Activated T-cell treated with anti-CD3 and anti-CD28 coated beads for 48 hours (primary cell): ENCODE measurements at regions not wholly inside any gene's neighbourhood (a gene's known extent, or its start where the extent isn't known, plus 50 kb on each side); places are given as distances from the start of the nearest gene placed in this dataset.
A peak's percentile ranks its signal among the peaks of the same experiment; 100 is the strongest.
"Not testable (repeated sequence)": the region's sequence is repeated elsewhere in the genome, so short reads cannot be mapped to it uniquely, and the experiment has no call there.

Experiments used
- DNase-seq: peaks from one replicate; pipeline ENCODE4 v3.0.0-alpha.2; 2020; ENCODE audit warnings: low read depth

DNA sequence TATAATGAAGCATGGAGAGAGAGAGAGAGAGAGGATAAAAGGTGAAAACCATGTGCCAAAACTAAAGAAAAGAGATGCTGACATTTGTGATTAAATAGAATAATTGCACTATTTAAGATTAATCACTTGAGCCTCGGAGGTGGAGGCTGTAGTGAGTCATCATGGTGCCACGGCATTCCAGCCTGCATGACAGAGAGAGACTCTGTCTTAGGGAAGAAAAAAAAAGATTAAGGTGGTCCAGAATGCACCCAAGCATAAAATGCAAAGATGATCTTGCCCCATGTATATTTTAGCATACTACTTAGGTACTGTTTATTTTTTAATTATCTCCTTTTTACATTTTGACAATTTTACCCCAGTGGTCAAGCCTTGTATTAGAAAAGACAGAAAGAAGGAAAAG is 742.5 kb downstream of the SPATA31A1 start:
- DNase-seq, result not testable (repeated sequence)

DNA sequence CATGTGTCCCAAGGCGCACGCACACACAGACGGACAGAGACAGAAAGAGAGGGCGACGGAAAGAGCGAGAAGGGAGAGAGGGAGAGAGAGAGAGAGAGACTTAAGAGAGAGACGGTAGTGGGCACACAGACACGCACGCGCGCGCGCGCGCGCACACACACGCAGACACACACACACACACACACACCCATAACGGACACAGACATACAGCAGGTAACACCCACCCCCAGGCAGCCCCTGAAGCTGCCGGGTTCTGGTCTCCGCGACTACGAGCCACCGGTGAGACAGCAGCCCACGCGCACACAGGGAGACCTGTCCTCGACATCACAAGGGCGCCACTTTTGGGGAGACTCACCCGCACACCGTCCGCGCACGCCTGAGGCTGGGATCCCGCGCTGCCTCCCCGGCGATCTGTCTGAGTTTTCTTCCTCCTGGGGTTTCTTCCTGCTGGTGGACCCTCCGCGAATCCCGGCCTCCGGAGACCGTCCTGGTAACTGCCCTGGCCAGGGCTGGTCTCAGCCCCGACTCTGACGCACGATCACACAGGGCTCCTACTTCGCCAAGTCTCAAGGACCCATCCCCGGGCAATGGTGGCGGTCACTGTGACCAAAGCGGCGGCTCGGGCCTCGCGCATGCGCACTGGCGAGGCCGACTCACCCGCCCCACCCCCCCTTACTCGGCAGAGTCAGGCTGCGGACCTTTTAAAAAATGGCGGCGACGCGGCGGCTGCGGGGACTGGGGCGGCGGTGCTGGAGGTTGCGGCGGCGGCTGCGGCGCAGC is 750.7 kb downstream of the SPATA31A1 start:
- peak; percentile 10 for DNase-seq

DNA sequence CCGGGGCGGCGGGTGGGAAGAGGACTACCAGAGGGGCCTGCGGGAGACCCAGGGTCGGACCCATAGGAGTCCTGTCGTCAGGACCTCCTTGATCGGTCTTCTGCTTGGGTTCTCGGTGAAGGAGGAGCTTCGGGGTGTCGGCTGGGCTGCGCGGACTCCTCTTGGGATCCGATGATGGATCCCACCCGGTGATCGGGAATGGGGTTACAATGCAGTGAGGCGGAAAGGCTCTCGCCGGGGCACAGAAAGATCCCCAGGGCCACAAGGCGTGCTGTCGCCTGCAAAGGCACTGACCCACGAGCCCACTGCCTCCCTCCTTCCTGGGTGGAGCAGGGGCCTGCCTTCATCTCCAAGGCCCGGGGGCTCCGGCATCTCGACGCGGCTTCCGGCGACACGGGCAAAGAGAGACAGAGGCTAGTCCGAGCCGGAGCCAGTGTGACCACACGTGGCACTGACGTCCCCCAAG is 751.3 kb downstream of the SPATA31A1 start:
- not testable (repeated sequence) for DNase-seq

DNA sequence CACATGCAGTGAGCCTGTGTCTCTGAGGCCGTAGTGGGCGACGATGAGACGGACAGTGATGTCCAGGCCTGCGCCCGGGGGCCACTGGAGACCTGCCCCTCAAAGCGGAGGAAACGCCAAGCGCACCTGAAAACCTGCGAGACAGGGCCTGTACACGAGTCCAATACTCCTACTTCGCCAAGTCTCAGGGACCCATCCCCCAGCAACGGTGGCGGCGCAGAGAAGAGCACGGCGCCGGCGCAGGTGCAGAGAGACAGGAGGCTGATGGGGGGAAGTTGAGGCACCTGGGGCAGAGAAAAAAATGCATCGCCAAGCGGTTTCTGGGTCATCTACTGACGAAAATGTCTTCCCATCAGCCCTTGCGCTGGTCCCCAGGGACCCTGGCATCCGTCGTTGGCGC is 751.8 kb downstream of the SPATA31A1 start:
- DNase-seq, result not testable (repeated sequence)

DNA sequence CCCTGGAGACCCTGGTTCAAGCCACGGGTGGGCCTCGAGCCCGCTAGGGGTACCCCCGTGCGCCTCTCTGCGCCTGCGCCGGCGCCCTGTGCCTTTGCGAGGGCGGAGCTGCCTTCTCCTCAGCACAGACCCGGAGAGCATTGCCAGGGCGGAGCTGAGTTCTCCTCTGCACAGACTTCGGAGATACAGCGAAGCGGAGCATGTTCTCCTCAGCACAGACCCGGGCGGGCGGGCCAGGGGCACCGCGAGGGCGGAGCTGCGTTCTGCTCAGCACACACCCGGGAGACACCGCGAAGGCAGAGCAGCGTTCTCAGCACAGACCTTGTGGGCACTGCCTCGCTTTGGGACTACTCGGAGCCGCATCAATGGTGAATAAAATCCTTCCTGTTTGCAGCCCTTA is 753.0 kb downstream of the SPATA31A1 start:
- not testable (repeated sequence) for DNase-seq

DNA sequence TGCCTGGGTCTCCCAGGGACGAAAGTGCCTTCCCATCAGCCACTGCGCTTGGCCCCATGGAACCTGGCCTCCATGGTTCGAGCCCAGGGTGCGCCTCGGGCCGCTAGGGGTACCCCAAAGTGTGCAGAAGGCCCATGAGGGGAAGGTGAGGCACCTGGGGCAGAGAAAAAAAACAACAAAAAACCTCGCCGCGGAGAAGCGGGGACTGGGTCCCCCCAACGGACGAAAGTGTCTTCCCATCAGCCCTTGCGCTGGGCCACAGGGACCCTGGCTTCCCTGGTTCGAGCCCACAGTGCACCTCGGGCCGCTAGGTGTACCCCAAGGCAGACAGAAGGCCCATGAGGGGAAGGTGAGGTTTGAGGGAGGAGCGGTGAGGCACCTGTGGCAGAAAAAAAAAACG is 755.3 kb downstream of the SPATA31A1 start:
- DNase-seq, result not testable (repeated sequence)

DNA sequence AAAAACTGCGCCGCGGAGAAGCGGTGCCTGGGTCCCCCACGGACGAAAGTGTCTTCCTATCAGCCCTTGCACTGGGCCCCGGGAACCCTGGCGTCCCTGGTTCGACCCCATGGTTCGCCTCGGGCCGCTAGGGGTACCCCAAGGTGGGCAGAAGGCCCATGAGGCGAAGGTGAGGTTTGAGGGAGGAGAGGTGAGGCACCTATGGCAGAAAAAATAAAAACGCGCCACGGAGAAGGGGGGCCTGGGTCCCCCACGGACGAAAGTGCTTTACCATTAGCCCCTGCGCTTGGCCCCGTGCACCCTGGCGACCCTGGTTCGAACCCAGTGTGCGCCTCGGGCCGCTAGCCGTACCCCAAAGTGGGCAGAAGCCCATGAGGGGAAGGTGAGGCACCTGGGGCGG is 756.1 kb downstream of the SPATA31A1 start:
- DNase-seq, result not testable (repeated sequence)

DNA sequence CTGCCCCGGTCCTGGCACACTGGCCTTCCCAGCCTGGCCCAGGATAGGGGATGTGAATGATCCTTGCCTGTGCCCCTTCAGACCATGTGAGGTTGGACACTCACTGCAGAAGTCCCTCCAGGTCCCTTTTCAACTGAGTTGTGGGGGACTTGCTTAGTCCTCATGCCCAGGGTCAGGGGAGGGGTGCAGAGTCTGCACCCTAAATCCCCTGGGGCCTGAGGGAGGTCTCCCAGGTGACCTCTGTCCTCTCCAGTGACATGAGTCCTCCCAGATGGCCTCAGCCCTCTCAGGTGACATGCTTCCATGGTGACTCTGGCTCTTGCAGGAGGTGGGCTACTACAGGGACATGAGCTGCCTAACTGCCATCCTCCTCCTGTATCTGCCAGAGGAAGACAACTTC is 775.1 kb downstream of the SPATA31A1 start:
- not testable (repeated sequence) for DNase-seq

DNA sequence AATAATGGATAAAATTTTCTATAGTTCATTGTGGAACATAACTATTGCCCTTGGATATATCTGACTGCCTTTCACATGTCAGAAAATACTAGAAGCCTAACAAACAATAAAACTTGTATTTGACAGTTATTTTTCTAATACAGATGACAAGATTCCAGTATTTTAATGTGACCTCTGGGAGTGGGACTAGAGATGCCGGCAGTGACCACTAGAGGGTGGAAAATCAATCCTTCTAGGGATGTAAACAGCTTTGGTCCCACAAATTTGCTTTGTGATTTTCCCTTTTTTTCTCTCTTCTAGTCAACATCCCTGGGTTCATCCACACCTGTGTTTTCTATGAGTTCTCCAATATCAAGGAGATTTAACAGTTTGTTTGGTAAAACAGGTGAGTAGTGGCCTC is 813.7 kb downstream of the SPATA31A1 start:
- DNase-seq, result not testable (repeated sequence)

DNA sequence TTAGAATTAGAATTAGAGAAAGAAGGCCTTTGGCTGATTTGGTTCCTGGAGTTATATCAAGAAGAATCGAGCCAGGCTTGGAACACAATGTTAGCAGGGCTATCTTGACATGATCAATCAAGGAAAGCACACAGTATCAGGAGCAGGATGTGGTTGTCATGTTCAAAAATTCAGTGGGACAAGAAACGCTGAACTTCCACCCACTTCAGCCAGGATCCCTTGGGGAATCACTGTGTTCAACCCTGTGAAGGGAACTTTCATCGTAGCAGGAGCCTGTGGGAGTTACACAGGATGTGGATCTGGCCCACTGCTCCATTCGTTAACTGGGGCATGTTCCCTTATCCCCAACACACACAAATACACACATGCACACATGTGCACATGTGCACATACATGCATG is 817.8 kb downstream of the SPATA31A1 start:
- not testable (repeated sequence) for DNase-seq

DNA sequence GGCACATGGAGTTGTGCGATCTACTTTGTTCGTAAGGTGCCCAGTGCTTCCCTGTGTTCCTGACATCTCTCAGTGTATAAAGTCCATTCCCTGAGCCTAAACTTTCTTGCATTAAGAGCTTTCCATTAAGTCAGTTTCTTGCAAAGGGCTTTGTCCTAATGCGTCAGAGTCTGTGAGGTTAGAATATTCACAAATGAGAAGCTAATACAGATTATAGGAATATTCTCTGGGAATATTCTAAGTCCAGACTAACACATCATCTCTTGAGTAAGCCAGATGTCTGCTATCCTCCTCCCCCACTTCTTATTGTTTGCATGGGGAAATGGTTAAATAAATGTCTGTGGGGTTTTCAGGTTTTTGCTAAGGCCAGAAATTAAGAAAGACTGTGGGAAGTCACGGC is 818.6 kb downstream of the SPATA31A1 start:
- not testable (repeated sequence) for DNase-seq

DNA sequence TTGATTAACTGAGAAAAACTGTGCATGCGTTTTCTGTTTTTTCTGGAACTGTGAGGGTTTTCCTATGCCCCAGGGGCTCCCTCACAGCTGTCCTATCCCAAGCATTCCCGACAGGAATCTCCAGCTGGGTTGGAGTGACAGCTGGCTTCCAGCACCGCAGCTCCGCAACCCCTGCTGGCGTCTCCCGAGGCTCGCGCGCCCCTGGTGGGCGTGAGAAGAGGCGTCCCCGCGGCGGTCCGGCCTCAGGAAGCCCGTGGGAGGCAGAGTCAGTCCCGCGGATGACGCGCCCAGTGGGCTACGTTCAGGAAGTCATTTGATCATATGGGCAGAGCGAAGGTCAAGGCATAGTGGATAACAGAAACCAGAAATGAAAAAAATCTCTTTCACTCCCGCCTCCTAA is 821.9 kb downstream of the SPATA31A1 start:
- not testable (repeated sequence) for DNase-seq

DNA sequence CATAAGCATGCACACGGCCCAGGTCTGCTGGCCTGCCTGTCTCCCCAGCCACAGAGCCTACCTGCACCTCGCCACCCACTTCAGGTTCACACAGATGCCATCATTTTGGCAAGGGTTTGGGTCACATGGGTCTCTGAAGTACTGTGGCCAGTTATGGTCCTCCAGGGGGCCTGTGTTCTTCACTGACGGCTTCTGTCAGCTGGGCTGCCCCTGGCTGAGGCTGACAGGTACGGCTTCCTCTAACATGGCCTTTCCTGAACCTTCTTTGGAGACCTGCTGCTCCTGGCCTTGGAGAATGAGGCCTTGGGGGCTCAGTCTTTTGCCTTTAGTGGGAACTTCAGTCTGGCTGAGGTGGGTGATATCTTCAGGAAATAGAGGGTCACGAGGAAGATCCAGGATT is 835.9 kb downstream of the SPATA31A1 start:
- DNase-seq, result not testable (repeated sequence)

DNA sequence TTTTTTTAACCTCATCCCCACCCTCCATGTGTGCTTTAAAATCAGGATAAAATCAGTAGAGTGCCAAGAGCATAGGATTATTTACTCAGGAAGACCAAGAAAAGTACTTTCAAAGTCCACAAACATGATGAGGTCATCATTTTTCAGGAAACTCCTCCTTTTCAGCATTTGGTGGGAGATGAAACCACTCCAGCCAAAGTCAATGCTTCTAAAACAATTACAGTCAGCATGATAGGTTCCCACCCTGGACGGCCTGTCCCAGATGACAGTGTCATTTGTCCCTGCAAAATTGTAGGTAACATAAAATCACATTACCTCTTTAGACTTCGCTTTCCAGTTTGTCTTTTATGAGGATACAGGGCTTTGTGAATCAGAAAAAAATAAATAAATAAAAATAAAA is 836.7 kb downstream of the SPATA31A1 start:
- DNase-seq, result not testable (repeated sequence)

DNA sequence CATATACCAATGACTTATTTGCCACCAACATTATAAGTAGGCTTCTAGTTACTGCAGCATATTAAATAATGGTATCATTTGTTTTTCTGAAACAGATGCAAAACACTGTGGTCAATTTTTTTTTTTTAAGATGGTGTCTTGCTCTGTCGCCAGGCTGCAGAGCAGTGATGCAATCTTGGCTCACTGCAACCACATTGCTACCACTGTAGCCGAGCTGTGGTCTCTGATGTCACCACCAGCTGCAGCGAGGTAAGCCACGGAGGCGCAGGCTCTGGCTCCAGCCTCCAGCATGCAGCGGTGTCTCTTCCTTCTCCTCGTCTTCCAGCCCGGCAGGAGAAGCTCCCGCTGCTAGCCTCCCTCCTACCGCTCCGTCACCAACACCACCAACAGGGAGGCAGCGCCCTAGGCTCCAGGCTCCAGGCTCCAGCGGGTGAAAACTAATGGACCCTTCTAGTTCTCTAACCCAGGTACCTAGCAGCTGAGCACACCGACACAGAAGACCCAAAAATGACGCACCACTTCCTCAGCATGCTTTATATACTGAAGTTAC is 840.8 kb downstream of the SPATA31A1 start:
- DNase-seq, result not testable (repeated sequence)

DNA sequence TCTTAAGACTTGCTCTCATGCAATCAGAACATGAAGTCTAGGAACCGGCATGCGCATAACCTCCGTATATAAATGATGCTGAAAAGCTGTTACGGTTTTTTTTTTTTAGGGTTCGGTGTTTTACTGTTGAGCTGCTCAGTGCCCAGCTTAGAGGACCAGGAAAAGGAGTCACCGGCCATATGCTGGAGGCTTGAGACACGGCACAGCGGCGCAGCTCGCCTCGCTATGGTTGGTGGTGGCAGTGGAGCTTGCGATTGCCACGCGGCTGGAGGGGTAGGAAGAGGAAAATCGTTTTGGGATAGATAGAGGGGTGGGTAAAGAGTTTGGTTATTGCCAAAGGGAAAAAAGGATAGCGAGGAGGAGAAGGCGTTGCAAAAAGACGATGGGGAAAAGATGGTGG is 841.3 kb downstream of the SPATA31A1 start:
- DNase-seq, result not testable (repeated sequence)

DNA sequence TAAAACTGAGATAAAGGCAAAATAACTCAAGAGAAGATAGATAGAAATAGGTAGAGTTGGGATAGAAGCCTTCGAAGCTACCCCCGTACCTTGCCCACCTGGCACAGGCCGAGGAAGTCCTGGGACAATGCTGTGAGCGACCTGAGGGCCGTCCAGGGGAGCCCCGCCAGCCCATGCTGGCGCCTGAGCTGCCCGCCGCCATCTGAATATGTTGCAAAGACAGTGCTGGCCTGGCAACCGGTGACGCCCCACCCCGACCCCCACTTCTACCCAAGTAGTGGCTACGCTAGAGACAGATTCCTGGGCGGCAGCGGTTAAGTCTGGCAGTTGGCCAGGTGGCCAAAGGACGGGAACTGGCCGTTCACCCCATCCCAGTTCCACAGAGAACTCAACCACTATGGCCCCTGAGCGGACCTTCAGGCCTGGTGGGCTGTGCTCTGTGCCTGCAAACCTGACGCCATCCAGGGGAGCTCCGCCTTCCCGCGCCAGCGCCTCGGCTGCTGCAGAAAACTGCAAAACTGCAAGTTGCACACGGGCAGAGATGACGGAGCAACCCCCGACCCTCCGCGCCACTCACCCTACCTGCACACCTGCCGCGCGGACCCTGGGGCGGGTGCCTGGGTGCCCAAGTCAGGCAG is 866.2 kb downstream of the SPATA31A1 start:
- not testable (repeated sequence) for DNase-seq

DNA sequence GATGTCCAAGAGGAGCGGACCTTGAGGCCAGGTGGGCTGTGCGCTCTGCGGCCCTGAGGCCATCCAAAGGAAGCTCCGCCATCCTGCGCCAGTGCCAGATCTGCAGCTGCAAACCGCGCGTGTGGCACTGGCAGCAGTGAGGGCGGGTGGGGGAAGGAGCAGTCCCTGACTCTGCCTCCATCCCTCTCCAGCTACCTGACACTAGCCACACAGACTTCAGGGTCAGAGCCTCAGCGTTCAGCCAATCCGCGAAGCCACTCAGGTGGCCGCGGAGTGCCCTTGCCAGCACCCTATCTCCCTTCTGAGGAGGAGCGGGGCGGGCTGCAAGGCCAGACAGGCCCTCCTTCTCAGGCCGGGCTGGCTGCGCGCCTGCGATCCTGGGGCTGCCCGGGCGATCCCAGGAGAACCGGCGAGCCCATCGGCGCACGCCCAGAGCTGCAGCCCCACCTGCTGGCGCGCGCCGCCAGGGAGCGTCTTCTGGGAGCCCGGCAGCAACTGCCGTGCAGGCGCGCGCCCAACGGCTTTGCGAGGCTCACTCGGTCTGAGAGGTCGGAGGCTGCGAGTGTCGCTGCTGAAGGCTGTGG is 867.2 kb downstream of the SPATA31A1 start:
- DNase-seq, result not testable (repeated sequence)

DNA sequence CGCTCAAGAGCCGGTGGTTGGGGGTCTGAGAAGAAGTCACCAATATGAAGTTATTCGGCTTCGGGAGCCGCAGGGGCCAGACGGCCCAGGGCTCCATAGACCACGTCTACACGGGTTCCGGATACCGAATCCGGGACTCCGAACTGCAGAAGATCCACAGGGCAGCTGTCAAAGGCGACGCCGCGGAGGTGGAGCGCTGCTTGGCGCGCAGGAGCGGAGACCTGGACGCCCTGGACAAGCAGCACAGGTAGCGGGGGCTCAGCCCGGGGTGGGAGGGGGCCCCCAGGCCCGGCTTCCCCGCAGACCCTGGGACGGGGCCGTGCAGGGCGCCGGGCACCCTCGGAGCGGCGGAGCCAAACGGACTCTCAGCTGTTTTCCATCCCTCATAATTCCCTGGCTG is 867.9 kb downstream of the SPATA31A1 start:
- not testable (repeated sequence) for DNase-seq
